HG03432 (cell line): ENCODE measurements at regions not wholly inside any gene's neighbourhood (a gene's known extent, or its start where the extent isn't known, plus 50 kb on each side); places are given as distances from the start of the nearest gene placed in this dataset.

Experiments
- ATAC-seq: cut with Tn5 transposase; IDR thresholded peaks from one replicate; pipeline ENCODE4 v1.9.1; 2021; ENCODE audit warnings: mild to moderate bottlenecking, moderate library complexity; ENCODE audit not compliant: unreplicated experiment

DNA sequence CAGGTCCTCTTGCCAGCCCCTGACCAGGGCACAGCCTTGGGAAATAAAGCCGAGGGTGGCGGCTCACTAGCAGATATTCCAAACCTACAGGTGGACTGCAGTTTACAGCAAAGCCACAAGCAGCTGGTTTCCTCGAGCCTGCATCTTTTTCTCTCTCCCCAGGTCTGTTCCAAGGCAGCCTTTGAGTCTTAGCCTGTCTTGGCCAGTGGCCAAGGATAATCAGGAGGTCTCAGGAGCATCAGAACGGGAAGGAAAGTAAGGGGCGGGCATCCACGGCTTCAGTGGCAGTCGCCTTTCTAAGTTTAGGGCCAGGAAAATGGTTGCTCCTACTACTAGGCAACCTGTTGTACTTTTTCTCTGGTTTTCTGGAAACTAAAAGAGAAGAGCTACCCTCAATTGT is 219.7 kb upstream of the ZMIZ1 start:
- no peak for ATAC-seq

DNA sequence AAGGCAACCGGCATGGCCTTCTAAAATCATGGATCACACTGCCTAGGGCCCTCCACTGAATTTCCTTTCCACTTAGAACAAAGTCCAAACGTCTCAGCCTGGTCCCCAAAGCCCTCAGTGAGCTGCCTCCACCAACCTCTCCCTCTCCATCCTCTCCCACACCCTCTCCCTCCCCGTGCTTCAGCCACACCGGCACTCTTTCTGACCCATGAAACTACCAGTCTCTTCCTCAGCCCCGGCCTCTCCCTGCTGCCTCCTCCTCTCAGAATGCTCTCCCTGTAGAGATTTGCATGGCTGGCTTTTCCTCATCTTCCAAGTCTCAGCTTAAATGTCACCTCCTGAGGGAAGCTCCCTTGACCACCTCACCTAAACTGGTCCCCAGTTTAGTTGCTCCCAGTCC is 219.0 kb upstream of the ZMIZ1 start:
- ATAC-seq, result no peak

DNA sequence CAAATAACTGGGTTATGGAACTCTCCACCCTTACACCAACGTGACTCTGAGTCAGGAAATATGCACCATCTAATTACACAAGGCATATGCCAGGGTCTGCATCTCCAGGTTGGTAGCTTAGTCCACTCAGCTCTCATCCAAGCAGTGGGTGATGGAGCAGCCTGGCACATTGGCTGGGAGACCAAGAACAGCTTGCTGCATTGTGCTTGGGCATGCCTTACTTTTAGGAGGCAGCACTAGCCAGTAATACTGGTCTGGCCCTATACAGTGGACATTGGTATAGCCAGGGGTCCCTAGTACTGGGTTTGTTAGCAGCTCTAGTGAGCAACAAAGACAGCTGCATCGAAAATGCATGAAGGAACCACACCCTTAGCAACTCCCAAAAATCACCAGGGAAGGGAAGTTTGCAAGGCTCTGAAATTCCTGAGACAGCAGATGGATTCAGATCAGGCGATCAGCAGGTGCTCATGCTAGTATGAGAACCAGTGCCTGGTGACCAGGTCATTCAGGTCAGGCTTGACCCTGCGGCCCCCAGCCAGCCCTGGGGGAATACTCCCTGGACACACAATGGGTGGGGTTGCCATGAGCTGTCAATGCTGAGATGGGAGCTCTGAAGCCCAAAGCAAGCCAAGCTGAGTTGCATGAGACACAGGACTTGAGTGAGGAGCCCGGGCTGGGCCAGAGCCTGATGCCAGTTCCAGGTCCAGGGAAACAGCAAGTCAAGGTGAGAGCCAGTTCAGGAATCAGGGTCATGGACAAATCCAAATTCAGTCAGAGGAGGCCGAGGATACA is 217.9 kb upstream of the ZMIZ1 start:
- ATAC-seq, result no peak

DNA sequence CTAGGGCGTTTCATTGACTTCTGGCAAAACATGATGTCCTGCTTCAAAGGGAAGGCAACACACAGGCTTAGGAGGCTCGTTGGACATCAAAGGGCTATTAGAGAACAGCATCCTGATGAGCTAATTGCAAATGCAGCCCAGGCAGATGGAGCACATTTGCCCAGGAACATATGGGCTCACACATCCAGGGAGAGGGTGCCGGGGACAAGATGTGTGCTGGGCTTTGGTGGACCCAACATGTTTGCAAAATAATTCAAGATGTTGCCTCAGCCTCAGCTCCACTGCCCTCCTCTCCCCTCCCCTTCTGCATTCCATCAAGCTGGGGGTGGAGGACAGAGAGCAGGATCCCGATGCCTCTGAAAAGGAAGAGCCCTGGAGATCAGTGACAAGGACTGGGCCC is 217.1 kb upstream of the ZMIZ1 start:
- ATAC-seq, result no peak

DNA sequence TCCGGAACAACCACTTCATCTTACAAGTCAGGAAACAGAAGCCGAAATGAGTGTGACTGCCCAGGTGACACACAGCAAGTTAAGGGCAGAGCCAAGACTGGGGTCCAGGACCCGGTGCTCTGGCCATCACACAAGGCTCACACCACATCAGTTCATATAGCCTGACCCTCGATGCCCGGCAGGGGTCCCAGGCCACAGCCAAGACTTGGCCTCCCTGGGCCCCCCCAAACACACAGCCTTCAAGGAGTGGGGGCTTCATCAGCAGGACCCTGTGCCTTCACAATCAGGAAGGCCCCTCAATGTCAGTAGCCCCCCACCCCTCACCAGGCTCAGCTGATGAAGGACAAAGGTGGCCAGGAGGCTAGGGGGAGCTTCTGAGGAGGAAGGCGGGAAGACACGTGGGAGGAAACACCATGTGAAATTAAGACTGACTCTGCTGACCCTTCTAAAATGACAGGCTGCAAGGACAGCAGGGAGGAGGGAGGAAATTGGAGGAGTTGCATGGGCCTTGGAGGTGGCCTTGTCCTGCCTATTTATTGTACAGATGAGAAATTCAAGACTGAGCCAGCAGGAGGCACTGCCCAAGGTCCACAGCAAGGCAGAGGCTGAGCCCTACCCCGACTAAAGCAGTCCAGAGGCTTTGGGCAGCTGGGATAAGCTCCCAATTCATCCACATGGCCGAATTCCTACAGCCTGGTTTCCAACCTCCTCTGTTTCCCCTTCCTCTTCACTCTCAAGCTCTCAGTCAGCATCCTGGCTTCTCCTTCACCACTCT is 216.1 kb upstream of the ZMIZ1 start:
- no peak for ATAC-seq

DNA sequence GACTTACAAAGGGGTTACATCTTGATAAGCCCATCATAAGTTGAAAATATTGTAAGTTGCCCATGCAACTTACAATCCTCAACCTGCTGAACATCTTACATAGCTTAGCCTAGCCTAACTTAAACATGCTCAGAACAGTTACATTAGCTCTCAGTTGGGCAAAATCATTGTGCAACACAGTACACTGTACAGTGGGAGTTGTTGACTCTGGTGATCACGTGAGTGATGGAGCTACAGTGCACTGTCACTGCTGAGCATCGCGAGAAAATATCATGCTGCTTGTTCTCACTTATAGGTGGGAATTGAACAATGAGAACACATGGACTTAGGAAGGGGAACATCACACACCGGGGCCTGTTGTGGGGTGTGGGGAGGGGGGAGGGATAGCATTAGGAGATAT is 214.9 kb upstream of the ZMIZ1 start:
- no peak for ATAC-seq

DNA sequence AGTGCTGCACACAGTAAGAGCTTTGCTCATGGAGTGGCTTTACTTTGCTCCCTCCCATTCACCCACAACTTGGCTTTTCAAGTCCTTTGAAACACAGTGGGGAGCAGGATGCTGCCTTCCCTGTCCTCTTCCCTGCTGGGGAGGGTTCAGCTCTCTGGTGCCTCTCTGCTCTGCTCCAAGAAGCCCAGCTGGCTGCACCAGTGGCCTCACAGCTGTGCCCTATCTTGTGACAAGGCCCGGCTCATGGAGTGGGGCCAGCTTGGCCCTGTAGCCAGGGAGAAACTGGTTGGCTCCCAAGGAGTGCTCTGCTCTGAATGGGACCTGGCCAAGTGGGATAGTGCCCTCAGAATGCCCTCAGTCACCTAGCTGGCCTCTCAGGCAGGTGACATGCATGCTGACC is 212.3 kb upstream of the ZMIZ1 start:
- no peak for ATAC-seq

DNA sequence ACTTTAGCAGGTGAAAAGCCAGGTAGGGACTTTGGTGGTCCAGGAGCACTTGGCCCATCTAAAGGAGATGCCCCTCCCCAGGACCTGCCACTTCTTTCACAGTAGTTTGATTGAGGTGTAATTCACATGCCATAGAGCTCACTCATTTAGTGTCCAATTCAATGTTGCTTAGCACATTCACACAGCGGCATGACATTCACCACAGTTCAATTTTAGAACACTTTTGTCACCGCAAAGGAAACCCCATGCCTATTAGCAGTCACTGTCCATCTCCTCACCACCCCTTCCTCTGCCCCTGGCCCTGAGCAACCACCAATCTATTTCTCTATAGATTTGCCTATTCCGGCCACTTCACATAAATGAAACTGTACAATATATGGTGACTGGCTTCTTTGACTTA is 211.6 kb upstream of the ZMIZ1 start:
- ATAC-seq, result no peak

DNA sequence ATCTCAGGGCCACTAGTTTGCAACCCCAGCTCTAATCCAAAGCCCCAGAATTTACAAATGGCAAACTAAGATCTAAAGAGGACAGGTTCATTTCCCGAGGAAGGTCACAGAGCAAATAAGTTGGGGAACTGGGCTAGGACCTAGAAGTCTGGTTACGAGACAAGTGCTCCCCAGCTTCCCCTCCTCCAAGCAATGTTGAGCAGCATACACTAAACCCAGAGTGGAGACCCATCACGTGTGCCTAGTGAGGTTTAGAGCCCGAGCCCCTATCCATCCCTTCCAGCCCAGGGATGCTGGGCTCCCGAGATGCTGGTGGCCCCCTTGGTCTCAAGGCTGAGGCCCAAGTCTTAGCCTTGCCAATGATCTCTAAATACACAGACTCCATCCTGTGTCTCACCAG is 209.5 kb upstream of the ZMIZ1 start:
- no peak for ATAC-seq

DNA sequence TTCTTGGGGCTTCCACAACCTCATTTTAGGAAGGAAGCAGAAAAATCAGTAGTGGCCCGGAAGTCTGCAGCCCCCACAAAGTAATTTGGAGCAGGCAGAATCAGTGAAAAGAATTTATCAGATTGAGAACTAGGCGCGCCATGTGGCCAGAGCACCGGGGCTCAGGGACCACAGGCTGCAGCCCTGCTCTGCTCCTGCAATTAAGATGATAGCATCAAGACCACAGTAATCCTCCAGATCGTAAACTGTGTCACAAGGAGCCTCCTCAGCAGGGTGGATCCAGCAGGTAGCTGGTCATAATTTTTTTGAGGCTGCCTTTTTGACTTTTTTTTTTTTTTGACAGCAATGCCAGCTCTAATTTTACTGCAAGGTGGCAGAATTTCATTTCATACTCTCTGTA is 209.0 kb upstream of the ZMIZ1 start:
- ATAC-seq, result no peak

DNA sequence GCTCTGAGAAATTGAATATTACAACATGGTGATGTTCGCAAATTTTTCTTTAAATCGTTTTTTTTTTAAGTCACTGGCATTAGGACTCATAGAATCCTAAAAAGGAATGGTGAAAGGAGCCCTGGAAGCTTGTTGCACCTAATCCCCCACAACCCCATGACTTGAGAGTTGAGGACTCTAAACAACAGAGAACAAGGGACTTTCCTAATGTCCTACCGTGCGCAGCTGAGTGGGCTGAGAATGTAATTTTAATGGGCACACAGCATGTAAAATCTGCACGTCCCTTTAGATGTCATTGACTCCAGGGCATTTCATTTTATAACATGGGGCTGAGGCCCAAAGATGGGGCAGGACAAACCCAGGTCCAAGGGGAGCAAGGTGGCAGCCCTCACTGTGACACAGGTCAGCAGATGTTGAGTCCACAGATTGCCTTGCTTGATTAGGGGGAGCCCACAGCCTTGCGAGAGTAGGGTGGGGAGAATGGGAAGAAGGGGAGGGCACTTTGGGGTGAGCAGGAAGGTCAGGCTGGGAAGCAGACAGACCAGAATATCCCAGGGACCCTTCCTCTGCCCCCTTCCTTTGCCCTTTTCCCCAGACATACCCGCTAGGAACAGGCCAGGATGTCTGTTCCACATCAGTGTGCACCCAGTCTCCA is 208.4 kb upstream of the ZMIZ1 start:
- ATAC-seq, result no peak

DNA sequence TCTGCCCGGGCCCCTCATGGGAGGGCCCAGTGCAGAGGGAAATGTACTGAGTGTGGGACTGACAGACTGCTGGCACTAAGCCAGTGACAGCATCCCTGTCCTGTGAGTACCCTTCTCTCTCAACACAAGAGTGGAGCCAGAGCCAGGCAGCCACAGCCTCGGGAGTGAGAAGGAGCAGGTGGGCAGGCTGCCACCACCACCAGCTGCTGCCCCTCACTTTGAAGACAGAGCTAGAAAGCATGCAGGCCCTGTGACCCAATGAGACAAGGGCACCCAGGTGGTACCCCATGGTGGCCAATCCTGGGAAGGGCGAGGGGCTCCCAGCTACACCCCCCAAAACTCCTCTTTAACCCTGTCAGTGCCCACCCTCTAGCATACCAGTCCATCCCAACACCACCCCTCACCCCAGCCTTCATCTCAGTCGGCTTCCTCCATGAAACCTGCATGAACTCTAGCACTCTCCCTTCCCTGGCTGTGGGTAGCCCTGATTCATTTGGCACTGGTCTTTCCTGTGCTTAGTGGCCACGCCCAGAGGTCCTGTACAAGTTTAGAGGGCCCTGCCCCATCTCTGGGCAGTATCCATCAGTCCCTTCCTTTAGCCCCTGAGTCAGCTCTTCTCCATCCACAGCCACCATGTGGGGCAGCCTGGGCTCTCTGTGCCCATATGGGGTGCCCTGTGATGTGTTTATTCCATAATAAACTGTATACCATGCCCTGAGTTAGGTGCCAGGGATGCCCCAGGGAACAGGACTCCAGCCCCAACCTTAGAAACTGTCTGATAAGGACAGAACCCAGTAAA is 207.0 kb upstream of the ZMIZ1 start:
- no peak for ATAC-seq

DNA sequence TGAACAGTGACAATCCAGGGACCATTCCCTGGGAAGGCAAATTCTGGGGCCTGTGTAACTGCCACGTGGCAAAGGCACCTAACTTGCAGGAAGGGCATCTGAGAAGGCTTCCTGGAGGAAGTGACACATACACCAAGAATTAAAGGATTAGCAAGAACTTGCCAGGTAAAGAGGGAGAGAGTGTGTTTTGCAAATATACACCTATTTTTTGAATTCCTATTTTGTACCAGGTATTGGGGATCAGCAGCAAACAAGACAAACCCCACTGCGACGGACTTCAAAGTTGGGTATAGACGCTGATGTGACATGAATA is 206.5 kb upstream of the ZMIZ1 start:
- ATAC-seq, result no peak

DNA sequence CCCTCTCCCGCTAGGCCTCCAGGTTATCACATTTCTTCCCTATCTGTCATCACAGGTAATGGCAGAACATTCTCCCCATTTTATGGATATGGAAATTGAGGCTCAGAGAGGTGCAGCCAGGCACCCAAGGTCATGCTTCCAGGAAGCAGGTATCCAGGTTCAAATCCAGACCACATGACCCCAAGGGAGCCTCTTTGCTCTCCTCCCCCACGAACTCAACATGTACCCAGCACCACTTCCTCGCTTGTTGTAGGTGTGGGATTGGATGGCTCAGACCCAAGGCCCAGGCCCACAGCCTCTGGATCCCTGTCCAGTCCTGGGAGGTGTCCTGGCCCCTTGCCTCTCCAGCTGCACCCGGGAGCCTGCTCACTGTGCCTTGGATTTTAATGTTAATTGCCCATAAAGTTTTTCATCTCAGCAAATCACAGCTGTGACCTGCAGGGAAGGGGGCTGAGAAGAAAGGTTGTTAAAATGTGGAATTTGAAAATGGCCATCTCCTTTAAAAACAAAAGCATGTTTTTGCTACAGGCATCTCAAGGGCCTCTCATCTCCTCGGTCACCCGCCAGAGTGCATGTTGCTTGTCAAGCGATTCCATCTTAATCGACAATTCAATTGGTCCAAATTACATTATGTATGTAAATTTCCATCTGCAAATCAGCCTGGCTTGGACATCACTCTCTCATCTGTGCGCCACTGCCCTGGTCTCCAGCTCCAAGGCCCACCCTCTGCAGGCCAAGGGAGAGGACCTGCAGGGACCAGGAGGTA is 205.4 kb upstream of the ZMIZ1 start:
- no peak for ATAC-seq

DNA sequence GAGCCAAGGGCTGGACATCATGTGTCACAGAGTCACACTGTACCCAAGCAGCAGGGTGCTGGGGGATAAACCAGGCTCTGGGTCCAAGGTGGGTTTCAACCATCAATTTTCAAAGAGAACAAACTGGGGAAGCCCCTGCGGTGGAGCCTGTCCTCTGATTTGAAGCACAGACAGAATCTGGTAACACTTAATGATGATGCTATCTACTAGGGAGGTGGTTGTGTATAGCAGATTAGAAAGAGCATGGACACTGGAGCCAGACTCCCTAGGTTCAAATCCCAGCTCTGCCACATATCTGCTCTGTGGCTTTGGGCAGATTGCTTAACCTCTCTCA is 204.9 kb upstream of the ZMIZ1 start:
- ATAC-seq, result no peak

DNA sequence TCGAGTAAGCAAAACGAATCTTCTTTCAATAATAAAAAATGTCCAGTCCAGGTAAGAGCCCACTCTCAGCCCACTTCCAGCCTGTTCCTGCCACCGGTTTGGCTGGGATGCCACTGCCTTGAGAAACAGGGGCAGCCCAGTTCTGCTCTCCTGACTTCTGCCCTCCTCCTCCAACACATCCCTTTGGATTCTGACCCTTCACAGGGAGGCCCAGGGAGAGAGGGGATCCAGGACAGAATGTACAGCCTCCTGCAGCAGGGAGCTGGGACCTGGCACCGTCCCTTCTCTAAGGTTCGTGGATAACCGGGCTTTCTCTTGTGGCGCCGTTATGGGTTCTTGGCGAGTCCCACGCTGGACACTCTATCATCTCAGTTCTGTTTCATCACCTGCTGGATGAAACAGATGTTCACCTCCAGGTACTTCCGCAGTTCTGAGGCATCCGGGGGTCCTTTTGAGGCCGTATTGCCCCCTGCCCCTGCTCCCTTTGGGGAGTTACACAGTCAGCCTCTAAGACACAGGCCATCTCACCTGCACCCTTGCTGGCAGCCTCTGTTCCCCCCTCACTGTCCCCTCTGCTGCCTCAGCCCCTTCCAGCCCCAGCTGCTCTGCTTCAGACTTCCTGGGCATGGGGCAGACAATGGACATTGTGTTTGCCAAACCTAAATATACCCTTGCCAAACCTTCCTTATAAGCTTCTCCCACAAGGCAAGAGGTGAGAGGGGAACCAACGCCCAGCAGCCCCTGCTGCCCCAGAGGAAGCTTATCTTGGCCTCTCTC is 203.8 kb upstream of the ZMIZ1 start:
- ATAC-seq, result no peak

DNA sequence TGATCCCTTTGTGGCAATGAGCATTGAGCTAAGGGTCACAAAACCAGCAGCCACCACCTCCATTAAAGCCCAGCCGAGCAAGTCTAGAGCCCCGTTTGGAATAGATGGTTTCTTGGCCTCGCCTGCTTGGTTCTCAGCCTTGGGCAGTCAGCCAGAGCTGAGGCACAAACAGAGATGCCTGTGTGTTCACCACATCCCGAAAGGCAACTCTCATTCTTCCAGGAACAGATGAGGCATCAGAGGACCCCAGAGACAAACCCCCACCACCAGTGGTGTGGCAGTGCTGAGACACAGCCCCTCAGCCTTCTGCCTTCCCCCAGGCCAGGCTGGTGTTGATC is 203.3 kb upstream of the ZMIZ1 start:
- no peak for ATAC-seq

DNA sequence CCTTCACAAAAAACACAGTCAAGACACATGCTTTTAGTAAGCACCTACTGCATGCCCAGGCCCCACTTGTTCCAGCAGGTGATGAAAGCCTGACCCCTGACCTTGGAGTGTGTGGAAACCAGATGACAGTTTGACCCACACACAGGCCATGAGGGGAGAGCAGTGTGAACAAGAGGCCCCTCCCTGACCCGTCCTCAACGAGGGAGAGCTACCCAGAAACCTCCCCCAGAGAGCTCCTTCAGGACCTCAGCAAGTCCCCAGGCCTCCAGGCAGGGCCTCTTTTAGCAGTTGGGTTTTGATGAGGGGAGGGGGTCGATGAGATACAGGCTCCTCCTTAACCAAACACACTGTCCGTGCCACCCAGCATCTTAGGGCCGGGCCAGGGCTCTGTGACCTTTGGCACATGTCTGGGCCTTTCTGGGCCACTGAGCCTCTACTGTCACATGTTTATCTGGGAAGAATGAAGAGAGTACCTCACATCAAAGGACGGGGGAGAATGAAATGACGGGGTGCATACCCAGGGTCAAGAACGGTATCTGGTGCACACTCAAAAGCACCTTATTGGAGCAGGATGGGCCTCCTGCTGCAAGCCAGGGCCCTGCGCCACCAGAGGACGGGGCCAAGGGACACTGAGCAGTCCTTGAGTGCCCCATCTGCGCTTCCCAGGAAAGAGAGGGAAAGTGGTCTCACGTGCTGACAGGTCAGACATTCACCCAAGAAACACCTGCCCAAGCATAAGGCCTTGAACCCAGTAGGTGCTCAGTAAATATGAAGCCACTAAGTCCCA is 202.6 kb upstream of the ZMIZ1 start:
- no peak for ATAC-seq
